Adrenal gland (tissue), 9 donors: ENCODE measurements at regions not wholly inside any gene's neighbourhood (a gene's known extent, or its start where the extent isn't known, plus 50 kb on each side); places are given as distances from the start of the nearest gene placed in this dataset.

Experiments used
- DNase-seq, 7 donors: peaks; one replicate each; pipeline ENCODE4 v3.0.0-alpha.2; 2019 to 2020
- H3K27ac ChIP-seq, 5 donors: fragments of 200-600 bp; sonication (generic) in 4 of 5; 1 replicate in 3 of 5; 2 replicates in 2 of 5; pipeline versions ENCODE4 v1.5.1 to v1.8.0; 2016 to 2020; ENCODE audit warnings: mild to moderate bottlenecking in 1 of 5
- H3K27me3 ChIP-seq: fragments of 200-600 bp; 2 replicates; pipeline ENCODE4 v1.8.0; 2021
- H3K36me3 ChIP-seq, 2 donors: fragments of 200-600 bp; replicated peaks in 1 of 2; 1 replicate in 1 of 2; 2 replicates in 1 of 2; pipeline versions ENCODE4 v1.5.1 to v1.8.0; 2018 to 2022
- H3K4me1 ChIP-seq, 2 donors: fragments of 200-600 bp; replicated peaks in 1 of 2; 1 replicate in 1 of 2; 2 replicates in 1 of 2; pipeline versions ENCODE4 v1.5.1 to v1.8.0; 2018 to 2021
- H3K4me3 ChIP-seq, 4 donors: fragments of 200-600 bp; sonication (generic) in 3 of 4; one replicate each; pipeline ENCODE4 v1.5.1; 2016 to 2018
- H3K9me3 ChIP-seq, 3 donors: fragments of 200-600 bp; sonication (generic) in 1 of 3; replicated peaks in 1 of 3; 1 replicate in 2 of 3; 2 replicates in 1 of 3; pipeline versions ENCODE4 v1.5.1 to v1.8.0; 2016 to 2021
- CTCF ChIP-seq, 6 experiments: fragments of 450-650 bp in 4 of 6; fragments of 200-600 bp in 2 of 6; sonication (generic) in 1 of 6; IDR thresholded peaks; 1 replicate in 5 of 6; 2 replicates in 1 of 6; pipeline versions ENCODE4 v1.5.1 to v1.8.0; 2016 to 2021; ENCODE audit warnings: antibody characterized with exemption in 6 of 6, mild to moderate bottlenecking in 2 of 6, moderate library complexity in 1 of 6
- POLR2A ChIP-seq, 2 donors: fragments of 450-650 bp; IDR thresholded peaks; one replicate each; pipeline ENCODE4 v1.6.1; 2017; ENCODE audit warnings: antibody characterized with exemption in 2 of 2, mild to moderate bottlenecking in 2 of 2, moderate library complexity in 1 of 2
- WGBS, 4 donors: extraction: QIAGEN DNeasy Blood & Tissue Kit in 2 of 4; methylation state at CpG; one replicate each; pipeline versions ENCODE4 v1.1.5 to v1.1.7; 2013 to 2017; 5-methylcytosine and 5-hydroxymethylcytosine counted together
- intact Hi-C, 2 donors: fragments of 100-400 bp; cut with DNase I; formaldehyde crosslinking; loops; one replicate each; pipeline versions ENCODE4 v1.14.1 to v1.15.0; 2022 to 2023
- donor health status: healthy with polysubstance abuse.
- donor health status: Bipolar disorder and iron deficiency.
- donor health status: DM: yes; HTN: yes; CAD: no.
- donor health status: DM: no; HTN: no; CAD: no.
- donor health status: DM: no; HTN: no; CAD: no.

GRCh38 chr12:58453306-58453705, 467.0 kb downstream of the LRIG3 start:
- peaks cover 0 to 8% of the 10 kb centered on the region in 2 donors for H3K4me1 ChIP-seq
- H3K4me3 ChIP-seq, result no peak overlapping the region
- no peaks in the 10 kb centered on the region for H3K9me3 ChIP-seq
- no peaks in the 10 kb centered on the region for H3K36me3 ChIP-seq
- intact Hi-C loops, result no loop called here
- 66 to 95% (median 90%) methylated on average over 3 of the region's 3 CpGs for WGBS, 4 donors
- H3K27me3 ChIP-seq, result no peaks in the 10 kb centered on the region
- no peak overlapping the region for H3K27ac ChIP-seq
- no peak for TF ChIP-seq POLR2A (IDR thresholded peaks at IDR 0.05)
- TF ChIP-seq CTCF (IDR thresholded peaks at IDR 0.05), result no peak
- no peak for DNase-seq

- H3K9me3 ChIP-seq, result no peaks in the 10 kb centered on the region
- no peak for TF ChIP-seq CTCF (IDR thresholded peaks at IDR 0.05)
- no peak for TF ChIP-seq POLR2A (IDR thresholded peaks at IDR 0.05)
- intact Hi-C loops, result no loop called here
- whole genome bisulfite sequencing, 4 donors, result 87 to 94% (median 91%) methylated on average over 1 of the region's 1 CpG
- DNase-seq, result no peak
- H3K4me3 ChIP-seq, result no peak overlapping the region
- no peak overlapping the region for H3K27ac ChIP-seq
- no peaks in the 10 kb centered on the region for H3K36me3 ChIP-seq
- H3K4me1 ChIP-seq, result peaks cover 0 to 8% of the 10 kb centered on the region in 2 donors
- H3K27me3 ChIP-seq, result no peaks in the 10 kb centered on the region
Observed at GRCh38 chr12:58455136-58455535, 465.2 kb downstream of the LRIG3 start.

GRCh38 chr12:58458102-58458501, 462.2 kb downstream of the LRIG3 start:
- no peak for DNase-seq
- TF ChIP-seq CTCF (IDR thresholded peaks at IDR 0.05), result no peak
- no peak for TF ChIP-seq POLR2A (IDR thresholded peaks at IDR 0.05)
- H3K4me1 ChIP-seq, result no peaks in the 10 kb centered on the region
- no peak overlapping the region for H3K27ac ChIP-seq
- no peaks in the 10 kb centered on the region for H3K27me3 ChIP-seq
- H3K9me3 ChIP-seq, result no peaks in the 10 kb centered on the region
- intact Hi-C loops, result no loop called here
- H3K4me3 ChIP-seq, result no peak overlapping the region
- no peaks in the 10 kb centered on the region for H3K36me3 ChIP-seq
- WGBS, 4 donors, result 54 to 65% (median 61%) methylated on average over 1 of the region's 1 CpG

- Histone ChIP-seq H3K9me3 (no peaks in the 10 kb centered on the region), H3K4me3 (no peak overlapping the region), H3K36me3 (no peaks in the 10 kb centered on the region), H3K4me1 (no peaks in the 10 kb centered on the region), H3K27me3 (no peaks in the 10 kb centered on the region), H3K27ac (no peak overlapping the region)
- no peak for DNase-seq
- TF ChIP-seq CTCF (IDR thresholded peaks at IDR 0.05) (no peak), POLR2A (IDR thresholded peaks at IDR 0.05) (no peak)
- intact Hi-C loops, result no loop called here
Observed at GRCh38 chr12:58459191-58459590, 461.1 kb downstream of the LRIG3 start.
